BJ (cell line): ENCODE measurements at regions not wholly inside any gene's neighbourhood (a gene's known extent, or its start where the extent isn't known, plus 50 kb on each side); places are given as distances from the start of the nearest gene placed in this dataset.

Source experiments
- CTCF ChIA-PET: fragments of 350-600 bp; formaldehyde crosslinking; extraction: SDS; loops from one replicate; lab custom pipeline; 2021; ENCODE audit warnings: antibody characterized with exemption, inconsistent platforms; lab: Yijun Ruan, JAX
- POLR2A ChIA-PET: fragments of 300-600 bp; sonication (Branson Sonifier 250); formaldehyde crosslinking; extraction: SDS; loops from one replicate; lab custom pipeline; 2021; ENCODE audit warnings: antibody characterized with exemption; lab: Charles Lee
- DNase-seq: peaks from one replicate; pipeline ENCODE4 v3.0.0-alpha.2; 2011; ENCODE audit warnings: low read depth
- H3K27me3 ChIP-seq: 2 replicates; pipeline ENCODE4 v1.6.0; 2011; ENCODE audit warnings: low read length; ENCODE audit not compliant: control insufficient read depth, insufficient read depth
- H3K36me3 ChIP-seq: 2 replicates; pipeline ENCODE4 v1.5.1; 2011; ENCODE audit warnings: low read length; ENCODE audit not compliant: control insufficient read depth, insufficient read depth
- H3K4me3 ChIP-seq: 2 replicates; pipeline ENCODE4 v1.5.1; 2011; ENCODE audit warnings: low read depth, mild to moderate bottlenecking, control low read depth, low read length
- CTCF ChIP-seq: IDR thresholded peaks from 2 replicates; pipeline ENCODE4 v1.5.1; 2011; ENCODE audit warnings: low read depth, mild to moderate bottlenecking, control low read depth, inconsistent platforms, low read length, moderate library complexity; ENCODE audit not compliant: insufficient read depth

- no peak for TF ChIP-seq CTCF
- POLR2A ChIA-PET, result no interaction called here
Observed at GRCh38 chr2:128818704-128819491, 500.2 kb upstream of the HS6ST1 start.

GRCh38 chr2:128820452-128820851 is 501.8 kb upstream of the HS6ST1 start:
- H3K36me3 ChIP-seq, result no peaks in the 10 kb centered on the region
- ChIA-PET POLR2A (no interaction called here), CTCF (interaction anchor here (1.2 kb wide), 1 partner anchor 22 kb away, joined by 3 read pairs; no protein-coding TSS in a partner anchor)
- no peaks in the 10 kb centered on the region for H3K27me3 ChIP-seq
- no peak for DNase-seq
- TF ChIP-seq CTCF, result no peak
- no peak overlapping the region for H3K4me3 ChIP-seq

More at GRCh38 chr2:128818704-128819491, 500.2 kb upstream of the HS6ST1 start:
- no peak for DNase-seq
- Histone ChIP-seq H3K27me3 (no peaks in the 10 kb centered on the region), H3K4me3 (no peak overlapping the region), H3K36me3 (no peaks in the 10 kb centered on the region)
- CTCF ChIA-PET, result no interaction called here

GRCh38 chr2:128821010-128821409 is 502.3 kb upstream of the HS6ST1 start:
- no peaks in the 10 kb centered on the region for H3K27me3 ChIP-seq
- ChIA-PET CTCF (interaction anchor here (1.0 to 1.2 kb wide), 2 partner anchors 23 to 29 kb away, joined by 3 read pairs; no protein-coding TSS in a partner anchor), POLR2A (no interaction called here)
- no peak overlapping the region for H3K4me3 ChIP-seq
- no peak for DNase-seq
- H3K36me3 ChIP-seq, result no peaks in the 10 kb centered on the region
- TF ChIP-seq CTCF, result no peak

- ChIA-PET POLR2A (no interaction called here), CTCF (no interaction called here)
- H3K4me3 ChIP-seq, result no peak overlapping the region
- H3K36me3 ChIP-seq, result no peaks in the 10 kb centered on the region
- TF ChIP-seq CTCF, result no peak
- no peaks in the 10 kb centered on the region for H3K27me3 ChIP-seq
- no peak for DNase-seq
Observed at GRCh38 chr2:128832946-128833663, 514.4 kb upstream of the HS6ST1 start.

GRCh38 chr2:128833664-128834027 is 515.0 kb upstream of the HS6ST1 start:
- Histone ChIP-seq H3K36me3 (no peaks in the 10 kb centered on the region), H3K4me3 (no peak overlapping the region), H3K27me3 (no peaks in the 10 kb centered on the region)
- ChIA-PET CTCF (no interaction called here), POLR2A (no interaction called here)
- TF ChIP-seq CTCF, result no peak
- no peak for DNase-seq
